HG03108 (cell line): ENCODE measurements at regions not wholly inside any gene's neighbourhood (a gene's known extent, or its start where the extent isn't known, plus 50 kb on each side); places are given as distances from the start of the nearest gene placed in this dataset.

Source experiments
- ATAC-seq: cut with Tn5 transposase; IDR thresholded peaks from one replicate; pipeline ENCODE4 v1.9.1; 2021; ENCODE audit warnings: moderate library complexity; ENCODE audit not compliant: unreplicated experiment

GRCh38 chr13:99053636-99054233 lies 75.9 kb upstream of the DOCK9 start:
- ATAC-seq: no peak

- ATAC-seq: no peak
Observed at GRCh38 chr13:99055281-99055680, 77.4 kb upstream of the DOCK9 start.

- no peak for ATAC-seq
Observed at GRCh38 chr13:99055735-99056134, 77.9 kb upstream of the DOCK9 start.

- ATAC-seq: no peak
Observed at GRCh38 chr13:99056381-99057014, 78.6 kb upstream of the DOCK9 start.

- ATAC-seq: no peak
Observed at GRCh38 chr13:99057310-99057975, 79.6 kb upstream of the DOCK9 start.

GRCh38 chr13:99058527-99059495 lies 80.9 kb upstream of the DOCK9 start:
- no peak for ATAC-seq

- no peak for ATAC-seq
Observed at GRCh38 chr13:99059498-99060075, 81.7 kb upstream of the DOCK9 start.

- no peak for ATAC-seq
Observed at GRCh38 chr13:99061411-99061810, 83.5 kb upstream of the DOCK9 start.

GRCh38 chr13:99062593-99062992 lies 84.7 kb upstream of the DOCK9 start:
- no peak for ATAC-seq

GRCh38 chr13:99063178-99063577 lies 85.3 kb upstream of the DOCK9 start:
- ATAC-seq: no peak

GRCh38 chr13:99063952-99064351 lies 86.1 kb upstream of the DOCK9 start:
- no peak for ATAC-seq

- no peak for ATAC-seq
Observed at GRCh38 chr13:99064624-99065234, 86.9 kb upstream of the DOCK9 start.

GRCh38 chr13:99065235-99066015 lies 87.6 kb upstream of the DOCK9 start:
- ATAC-seq: no peak

GRCh38 chr13:99066219-99066618 lies 88.4 kb upstream of the DOCK9 start:
- ATAC-seq: no peak

- no peak for ATAC-seq
Observed at GRCh38 chr13:99067159-99067985, 89.5 kb upstream of the DOCK9 start.

- no peak for ATAC-seq
Observed at GRCh38 chr13:99071211-99071610, 93.3 kb upstream of the DOCK9 start.

GRCh38 chr13:99071666-99072065 lies 93.8 kb upstream of the DOCK9 start:
- no peak for ATAC-seq

- no peak for ATAC-seq
Observed at GRCh38 chr13:99072356-99072755, 94.5 kb upstream of the DOCK9 start.

GRCh38 chr13:99072941-99073340 lies 95.1 kb upstream of the DOCK9 start:
- ATAC-seq: no peak
